K562 (cell line): ENCODE measurements at regions not wholly inside any gene's neighbourhood (a gene's known extent, or its start where the extent isn't known, plus 50 kb on each side); places are given as distances from the start of the nearest gene placed in this dataset.

Experiments
- ATAC-seq: fragments of 200-7000 bp; cut with Tn5 transposase; 3 replicates; pipeline ENCODE4 v1.9.1; 2020; ENCODE audit warnings: moderate library complexity
- BruUV-seq: library from RNA; stranded (reverse); fragments of 400-500 nt; replicated peaks from 2 replicates; lab custom pipeline; 2021; lab: Mats Ljungman, UMichigan
- CTCF ChIA-PET: fragments of 300-600 bp; formaldehyde crosslinking; extraction: SDS; loops from one replicate; lab custom pipeline; 2021; ENCODE audit warnings: low intra/inter-chr PET ratio; lab: Yijun Ruan, JAX
- POLR2A ChIA-PET: fragments of 300-600, 350-650 bp; sonication (Branson Sonifier 250); formaldehyde crosslinking; extraction: SDS; loops from one replicate; lab custom pipeline; 2021; ENCODE audit warnings: antibody characterized with exemption, inconsistent platforms; lab: Yijun Ruan, JAX
- DNase-seq, 4 experiments: peaks; one replicate each; pipeline versions ENCODE4 v3.0.0 to v3.0.0-alpha.2; 2011 to 2018; ENCODE audit warnings: low spot score in 3 of 4, mixed read lengths in 3 of 4; ENCODE audit errors: extremely low read depth in 1 of 4
- FAIRE-seq: peaks from 2 replicates; lab custom pipeline; 2011; peaks lifted over from hg19 to GRCh38; lab: Jason Lieb, UNC
- H2AFZ ChIP-seq: 2 replicates; pipeline ENCODE4 v1.6.0; 2011; ENCODE audit warnings: low read depth, low read length, control low read depth, inconsistent platforms
- H3K27ac ChIP-seq: fragments of 200-600 bp; 3 replicates; pipeline ENCODE4 v1.8.0; 2011; ENCODE audit warnings: low read depth, mild to moderate bottlenecking, control low read depth, inconsistent platforms, low read length, moderate library complexity, mixed read lengths; ENCODE audit errors: extremely low read depth
- H3K27me3 ChIP-seq, 2 experiments: fragments of 300-600 bp in 1 of 2; 2 replicates in 1 of 2; 3 replicates in 1 of 2; pipeline versions ENCODE4 v1.6.0 to v1.8.0; 2011; ENCODE audit warnings: inconsistent platforms in 2 of 2, low read length in 2 of 2, mild to moderate bottlenecking in 1 of 2, mixed read lengths in 1 of 2, moderate library complexity in 1 of 2; ENCODE audit not compliant: control insufficient read depth in 2 of 2, insufficient read depth in 2 of 2
- H3K36me3 ChIP-seq: fragments of 300-600 bp; 3 replicates; pipeline ENCODE4 v1.8.0; 2011; ENCODE audit warnings: mild to moderate bottlenecking, low read length, inconsistent platforms; ENCODE audit not compliant: control insufficient read depth, insufficient read depth
- H3K4me1 ChIP-seq, 2 experiments: fragments of 200-600 bp in 1 of 2; replicated peaks in 1 of 2; 2 replicates in 1 of 2; 3 replicates in 1 of 2; pipeline versions ENCODE4 v1.5.1 to v1.8.0; 2011; ENCODE audit warnings: inconsistent platforms in 2 of 2, low read length in 2 of 2, mild to moderate bottlenecking in 1 of 2, mixed read lengths in 1 of 2, moderate library complexity in 1 of 2; ENCODE audit not compliant: control insufficient read depth in 2 of 2, insufficient read depth in 2 of 2
- H3K4me2 ChIP-seq: 2 replicates; pipeline ENCODE4 v1.6.1; 2011; ENCODE audit warnings: low read length, control low read depth, inconsistent platforms, mixed read lengths; ENCODE audit not compliant: insufficient read depth
- H3K4me3 ChIP-seq: fragments of 200-600 bp; sonication (generic), shearing (Covaris generic); 2 replicates; pipeline ENCODE4 v1.5.1; 2016; ENCODE audit warnings: control low read depth, inconsistent platforms
- H3K79me2 ChIP-seq: fragments of 200-600 bp; 3 replicates; pipeline ENCODE4 v1.8.0; 2011; ENCODE audit warnings: low read length, inconsistent platforms; ENCODE audit not compliant: control insufficient read depth, insufficient read depth
- H3K9ac ChIP-seq, 2 experiments: 2 replicates each; pipeline versions ENCODE4 v1.6.0 to v1.6.1; 2011; ENCODE audit warnings: low read depth in 2 of 2, low read length in 2 of 2, control low read depth in 1 of 2, inconsistent platforms in 1 of 2, mild to moderate bottlenecking in 1 of 2, mixed read lengths in 1 of 2; ENCODE audit not compliant: insufficient read depth in 1 of 2
- H3K9me1 ChIP-seq: one replicate; pipeline ENCODE4 v1.6.0; 2011; ENCODE audit warnings: inconsistent platforms, mild to moderate bottlenecking, low read length, moderate library complexity; ENCODE audit not compliant: control insufficient read depth, insufficient read depth
- H3K9me3 ChIP-seq: replicated peaks from 2 replicates; pipeline ENCODE4 v1.5.1; 2011; ENCODE audit warnings: low read depth, low read length, inconsistent platforms; ENCODE audit not compliant: control insufficient read depth, insufficient read depth
- H4K20me1 ChIP-seq: replicated peaks from 2 replicates; pipeline ENCODE4 v1.6.1; 2011; ENCODE audit warnings: low read length, inconsistent platforms, mixed read lengths; ENCODE audit not compliant: control insufficient read depth, insufficient read depth
- BRCA1 ChIP-seq, 2 experiments: fragments of 450-650 bp in 1 of 2; sonication (generic) in 1 of 2; formaldehyde crosslinking in 1 of 2; IDR thresholded peaks; 2 replicates each; pipeline versions ENCODE4 v1.5.0 to v1.6.1; 2017 to 2020; ENCODE audit warnings: mild to moderate bottlenecking in 1 of 2, missing genetic modification reagents in 1 of 2
- CHD4 ChIP-seq: fragments of 200-600 bp; sonication (generic); IDR thresholded peaks from 3 replicates; pipeline ENCODE4 v1.6.1; 2012; ENCODE audit warnings: low read depth, mild to moderate bottlenecking, mixed read lengths, low read length, inconsistent platforms; ENCODE audit not compliant: insufficient read depth, insufficient replicate concordance, poor library complexity, severe bottlenecking
- E2F5 ChIP-seq: sonication (generic); formaldehyde crosslinking; IDR thresholded peaks from 2 replicates; pipeline ENCODE4 v1.8.0; 2022; ENCODE audit warnings: mild to moderate bottlenecking, missing genetic modification reagents
- GABPA ChIP-seq: fragments of 200-800 bp; sonication (Bioruptor generic); conservative IDR thresholded peaks from 2 replicates; pipeline ENCODE4 v1.6.1; 2016; ENCODE audit warnings: low read depth, missing genetic modification characterization, missing compliant biosample characterization
- WGBS: fragments of 100-300 bp; shearing (Covaris generic); methylation state at CpG from one replicate; pipeline ENCODE4 v1.1.6; 2016; ENCODE audit warnings: low coverage, mixed read lengths; ENCODE audit not compliant: insufficient coverage; ENCODE audit errors: missing lambda C conversion rate; 5-methylcytosine and 5-hydroxymethylcytosine counted together
- in situ Hi-C: fragments of 300-500 bp; cut with MboI; formaldehyde crosslinking; loops from 4 replicates; pipeline ENCODE4 v1.15.0; 2018; ENCODE audit warnings: inconsistent platforms, mixed read lengths
- intact Hi-C: fragments of 100-400 bp; cut with micrococcal nuclease; formaldehyde crosslinking; loops from 2 replicates; pipeline ENCODE4 v1.14.2; 2022

- no peak for TF ChIP-seq E2F5 (CRISPR knock-in tag)
These were observed 373.9 kb upstream of the ANO3 start (continued) for GRCh38 chr11:25958045-25958444.

- intact Hi-C loops, result no loop called here
These were observed 370.4 kb upstream of the ANO3 start for GRCh38 chr11:25961539-25961938.

More at GRCh38 chr11:25961539-25961938, 370.4 kb upstream of the ANO3 start:
- Histone ChIP-seq H3K27me3 (no peaks in the 10 kb centered on the region), H3K79me2 (no peaks in the 10 kb centered on the region), H4K20me1 (no peaks in the 10 kb centered on the region), H3K9me1 (no peaks in the 10 kb centered on the region), H3K4me1 (no peaks in the 10 kb centered on the region), H3K9ac (no peak overlapping the region), H3K4me2 (no peak overlapping the region), H3K36me3 (no peaks in the 10 kb centered on the region), H3K4me3 (no peak overlapping the region), H3K27ac (no peak overlapping the region), H2AFZ (no peak overlapping the region), H3K9me3 (no peaks in the 10 kb centered on the region)
- ChIA-PET CTCF (no interaction called here), POLR2A (no interaction called here)
- no peak for ATAC-seq
- no TSS peak for BruUV-seq
- DNase-seq, result no peak
- no peak for FAIRE-seq
- no peak for TF ChIP-seq CHD4
- TF ChIP-seq BRCA1 (IDR thresholded peaks at IDR 0.05), result no peak
- no peak for TF ChIP-seq BRCA1 (CRISPR knock-in tag; IDR thresholded peaks at IDR 0.05)
- TF ChIP-seq GABPA, result no peak
- 0% methylated on average over 4 of the region's 4 CpGs for WGBS
- in situ Hi-C loops, result no loop called here
